ENCODE measurements at regions not wholly inside any gene's neighbourhood (a gene's known extent, or its start where the extent isn't known, plus 50 kb on each side); places are given as distances from the start of the nearest gene placed in this dataset.

- no peak for TF ChIP-seq MAFK (IDR thresholded peaks at IDR 0.05; ENCODE audit: low read depth, low read length)
- TF ChIP-seq, protein P1, sequence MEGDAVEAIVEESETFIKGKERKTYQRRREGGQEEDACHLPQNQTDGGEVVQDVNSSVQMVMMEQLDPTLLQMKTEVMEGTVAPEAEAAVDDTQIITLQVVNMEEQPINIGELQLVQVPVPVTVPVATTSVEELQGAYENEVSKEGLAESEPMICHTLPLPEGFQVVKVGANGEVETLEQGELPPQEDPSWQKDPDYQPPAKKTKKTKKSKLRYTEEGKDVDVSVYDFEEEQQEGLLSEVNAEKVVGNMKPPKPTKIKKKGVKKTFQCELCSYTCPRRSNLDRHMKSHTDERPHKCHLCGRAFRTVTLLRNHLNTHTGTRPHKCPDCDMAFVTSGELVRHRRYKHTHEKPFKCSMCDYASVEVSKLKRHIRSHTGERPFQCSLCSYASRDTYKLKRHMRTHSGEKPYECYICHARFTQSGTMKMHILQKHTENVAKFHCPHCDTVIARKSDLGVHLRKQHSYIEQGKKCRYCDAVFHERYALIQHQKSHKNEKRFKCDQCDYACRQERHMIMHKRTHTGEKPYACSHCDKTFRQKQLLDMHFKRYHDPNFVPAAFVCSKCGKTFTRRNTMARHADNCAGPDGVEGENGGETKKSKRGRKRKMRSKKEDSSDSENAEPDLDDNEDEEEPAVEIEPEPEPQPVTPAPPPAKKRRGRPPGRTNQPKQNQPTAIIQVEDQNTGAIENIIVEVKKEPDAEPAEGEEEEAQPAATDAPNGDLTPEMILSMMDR (conservative IDR thresholded peaks at IDR 0.05; ENCODE audit: low read depth, low read length), result no peak
- no peak for TF ChIP-seq RCOR1 (IDR thresholded peaks at IDR 0.05; ENCODE audit: insufficient replicate concordance, low read length)
Observed at GRCh38 chr11:27282806-27283205, 80.2 kb downstream of the CCDC34 start.
